GM23248 (cell line): ENCODE measurements at regions not wholly inside any gene's neighbourhood (a gene's known extent, or its start where the extent isn't known, plus 50 kb on each side); places are given as distances from the start of the nearest gene placed in this dataset.

ENCODE experiments used
- EZH2 ChIP-seq: fragments of 200-600 bp; sonication (generic); IDR thresholded peaks from 2 replicates; pipeline ENCODE4 v1.6.1; 2018; ENCODE audit warnings: antibody characterized with exemption, mild to moderate bottlenecking; ENCODE audit not compliant: insufficient read depth, poor library complexity, severe bottlenecking
- EZH2phosphoT487 ChIP-seq: fragments of 200-600 bp; sonication (generic); IDR thresholded peaks from 2 replicates; pipeline ENCODE4 v1.6.1; 2018; ENCODE audit warnings: antibody characterized with exemption, moderate library complexity, mild to moderate bottlenecking, low read depth; ENCODE audit not compliant: insufficient read depth

DNA sequence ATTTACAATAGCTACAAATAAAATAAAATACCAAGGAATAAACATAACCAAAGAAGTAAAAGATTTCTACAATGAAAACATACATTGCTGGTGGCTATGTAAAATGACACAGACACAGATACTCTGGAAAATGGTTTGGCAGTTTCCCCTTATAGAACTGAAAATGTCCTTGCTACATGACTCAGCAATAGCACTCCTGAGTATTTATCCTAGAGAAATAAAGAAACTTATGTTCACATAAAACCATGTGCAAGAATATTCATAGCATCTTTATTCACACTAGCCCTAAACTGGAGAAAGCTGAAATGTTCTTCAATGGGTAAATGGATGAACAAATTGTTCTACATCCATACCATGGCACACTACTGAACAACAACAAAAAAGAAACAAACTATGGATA, 100.2 kb upstream of the RFC3 start:
- TF ChIP-seq EZH2 (no peak), EZH2phosphoT487 (no peak)
